ENCODE measurements at regions not wholly inside any gene's neighbourhood (a gene's known extent, or its start where the extent isn't known, plus 50 kb on each side); places are given as distances from the start of the nearest gene placed in this dataset.

GRCh38 chr4:129394635-129395034 lies 298.7 kb downstream of the C4orf33 start:
- DNase-seq (ENCODE audit: low read depth): no peak
- no peak overlapping the region for H3K4me3 ChIP-seq (ENCODE audit: low read depth, low read length)
- no peak for TF ChIP-seq CTCF (conservative IDR thresholded peaks at IDR 0.05; ENCODE audit: low read depth, low read length)

- TF ChIP-seq CTCF (conservative IDR thresholded peaks at IDR 0.05; ENCODE audit: low read depth, low read length): no peak
- no peak for DNase-seq (ENCODE audit: low read depth)
- H3K4me3 ChIP-seq (ENCODE audit: low read depth, low read length): no peak overlapping the region
These were observed 307.9 kb downstream of the C4orf33 start for GRCh38 chr4:129403848-129404247.

- H3K4me3 ChIP-seq (ENCODE audit: low read depth, low read length): no peak overlapping the region
- TF ChIP-seq CTCF (conservative IDR thresholded peaks at IDR 0.05; ENCODE audit: low read depth, low read length): no peak
- no peak for DNase-seq (ENCODE audit: low read depth)
These were observed 314.2 kb downstream of the C4orf33 start for GRCh38 chr4:129410115-129410514.

GRCh38 chr4:129415004-129415403 lies 319.1 kb downstream of the C4orf33 start:
- H3K4me3 ChIP-seq (ENCODE audit: low read depth, low read length): no peak overlapping the region
- TF ChIP-seq CTCF (conservative IDR thresholded peaks at IDR 0.05; ENCODE audit: low read depth, low read length): no peak
- DNase-seq (ENCODE audit: low read depth): no peak

- no peak overlapping the region for H3K4me3 ChIP-seq (ENCODE audit: low read depth, low read length)
- no peak for TF ChIP-seq CTCF (conservative IDR thresholded peaks at IDR 0.05; ENCODE audit: low read depth, low read length)
- no peak for DNase-seq (ENCODE audit: low read depth)
These were observed 324.7 kb downstream of the C4orf33 start for GRCh38 chr4:129420637-129421036.

- H3K4me3 ChIP-seq (ENCODE audit: low read depth, low read length): no peak overlapping the region
- no peak for TF ChIP-seq CTCF (conservative IDR thresholded peaks at IDR 0.05; ENCODE audit: low read depth, low read length)
- no peak for DNase-seq (ENCODE audit: low read depth)
These were observed 326.3 kb downstream of the C4orf33 start for GRCh38 chr4:129422277-129422676.

DNA sequence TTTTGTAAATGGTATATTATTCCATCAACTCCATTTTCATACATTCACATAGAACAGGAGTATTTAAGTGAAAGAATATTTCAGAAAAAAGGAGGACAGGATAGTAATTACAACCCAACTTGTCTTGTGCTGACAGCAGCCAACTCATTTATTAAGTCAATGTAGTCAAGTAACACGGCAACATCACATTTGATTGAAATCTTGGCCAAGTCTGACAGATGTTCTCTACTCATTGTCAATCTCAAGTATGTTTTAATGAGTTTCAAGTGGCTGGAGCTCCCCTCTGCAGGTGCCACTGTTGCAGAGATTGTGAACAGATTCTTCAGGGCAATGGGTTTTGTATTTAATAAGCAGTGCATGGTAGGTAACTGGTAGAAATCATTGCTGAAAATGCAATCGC lies 332.5 kb downstream of the C4orf33 start:
- no peak overlapping the region for H3K4me3 ChIP-seq (ENCODE audit: low read depth, low read length)
- DNase-seq (ENCODE audit: low read depth): no peak
- TF ChIP-seq CTCF (conservative IDR thresholded peaks at IDR 0.05; ENCODE audit: low read depth, low read length): no peak

Data from choroid plexus epithelial cell (primary cell).